ENCODE measurements at regions not wholly inside any gene's neighbourhood (a gene's known extent, or its start where the extent isn't known, plus 50 kb on each side); places are given as distances from the start of the nearest gene placed in this dataset.

DNA sequence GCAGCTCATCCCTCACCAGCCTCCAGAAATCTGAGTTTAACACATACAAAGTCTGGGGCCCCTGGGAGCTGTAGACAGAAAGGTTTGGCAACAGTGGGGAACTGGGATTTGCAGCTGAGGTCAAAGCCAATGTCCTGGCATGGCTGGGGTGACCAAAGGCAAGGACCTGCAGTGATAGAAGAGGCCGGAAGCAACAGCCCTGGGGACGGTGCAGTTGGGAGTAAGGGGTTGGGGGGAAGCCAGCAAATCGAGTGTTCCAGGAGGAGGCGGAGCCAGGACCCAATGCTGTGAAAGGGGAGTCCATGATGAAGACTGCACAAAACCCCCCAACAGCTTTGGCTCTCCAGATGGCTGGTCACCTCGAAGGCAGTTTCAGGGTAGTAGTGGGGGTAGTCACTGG lies 74.1 kb upstream of the SPATA12 start:
- intact Hi-C loops (cut with micrococcal nuclease) = loop anchor here (5.0 kb wide), 1 partner anchor 129 kb away; no protein-coding TSS in a partner anchor

GRCh38 chr3:56985878-56986277 lies 74.6 kb upstream of the SPATA12 start:
- intact Hi-C loops (cut with micrococcal nuclease) = loop anchor here (5.0 kb wide), 1 partner anchor 129 kb away; no protein-coding TSS in a partner anchor

DNA sequence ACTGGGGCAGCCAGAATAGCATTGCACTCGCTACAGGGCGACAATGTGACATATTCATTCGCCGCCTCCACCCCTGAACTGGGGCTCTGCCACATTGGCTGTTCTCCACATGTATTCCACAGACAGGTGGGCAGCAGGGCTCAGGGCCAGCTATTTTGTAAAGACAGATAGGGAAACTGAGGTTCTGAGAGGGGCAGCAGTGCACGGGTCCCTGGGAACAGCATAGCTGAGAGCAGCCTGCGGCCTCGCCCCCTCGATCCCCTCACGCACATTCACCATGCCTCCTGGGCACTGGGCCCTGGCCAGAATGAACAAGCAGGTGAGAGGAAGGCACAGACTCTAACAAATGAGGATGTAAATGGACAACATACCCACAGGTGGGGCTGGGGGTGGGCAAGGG lies 75.0 kb upstream of the SPATA12 start:
- intact Hi-C loops (cut with micrococcal nuclease) = loop anchor here (5.0 kb wide), 1 partner anchor 128 kb away; no protein-coding TSS in a partner anchor

GRCh38 chr3:56983427-56983826 lies 77.0 kb upstream of the SPATA12 start:
- intact Hi-C loops (cut with micrococcal nuclease) = no loop called here

DNA sequence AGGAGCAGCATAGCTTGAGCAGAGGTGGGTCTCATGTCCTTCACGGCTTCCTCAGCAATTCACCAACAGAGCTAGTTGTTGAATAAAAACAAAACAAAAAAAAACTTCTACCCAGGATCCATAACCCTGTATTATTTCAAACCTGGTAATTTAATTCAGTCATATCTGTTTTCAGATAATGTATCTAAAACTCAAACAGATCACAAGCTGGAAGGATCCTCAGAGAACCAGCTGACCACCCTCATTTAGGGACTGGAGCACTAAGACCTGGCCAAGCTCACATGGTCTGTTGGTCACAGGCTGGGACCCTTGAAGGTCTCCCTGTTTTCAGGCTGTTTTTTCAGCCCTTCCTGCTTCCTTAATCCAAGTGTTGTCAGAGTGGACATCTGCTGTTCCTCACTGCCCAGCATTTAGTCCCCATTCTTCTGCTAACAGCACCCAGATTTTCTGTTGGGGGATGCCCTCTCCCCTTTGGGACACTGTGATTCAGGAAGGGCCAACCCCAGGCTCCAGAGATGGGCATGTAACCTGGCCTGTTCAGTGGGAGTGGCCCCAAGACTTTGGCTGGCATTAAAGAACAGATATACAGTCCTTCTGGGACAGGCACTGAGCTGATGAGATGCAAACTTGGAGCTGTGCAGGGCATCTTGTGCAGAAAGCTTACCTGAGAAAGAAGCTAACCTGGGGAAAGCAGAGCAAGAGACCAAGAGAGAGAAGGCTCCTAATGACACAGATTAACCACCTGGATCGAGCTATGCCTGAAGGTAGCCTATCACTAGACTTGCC lies 78.8 kb upstream of the SPATA12 start:
- intact Hi-C loops (cut with micrococcal nuclease) = no loop called here

GRCh38 chr3:56980798-56981390 lies 79.6 kb upstream of the SPATA12 start:
- intact Hi-C loops (cut with micrococcal nuclease) = no loop called here

DNA sequence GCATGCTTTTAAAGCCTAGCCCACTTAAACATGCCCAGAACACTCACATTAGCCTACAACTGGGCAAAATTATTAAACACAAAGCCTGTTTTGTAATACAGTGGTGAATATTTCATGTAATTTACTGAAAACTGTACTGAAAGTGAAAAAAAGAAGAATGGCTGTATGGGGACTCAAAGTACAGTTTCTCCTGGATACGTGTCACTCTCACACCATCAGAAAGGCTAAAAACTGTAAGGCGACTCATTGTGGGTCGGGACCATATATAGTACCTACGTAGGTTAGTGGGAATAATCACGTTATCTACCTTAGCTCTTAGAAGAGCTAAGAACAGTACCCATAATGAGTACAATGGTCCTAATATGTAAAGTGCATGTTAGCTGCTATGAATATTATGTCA lies 80.2 kb upstream of the SPATA12 start:
- intact Hi-C loops (cut with micrococcal nuclease) = no loop called here

- intact Hi-C loops (cut with micrococcal nuclease) = no loop called here
These were observed 80.7 kb upstream of the SPATA12 start for GRCh38 chr3:56979791-56980190.

- intact Hi-C loops (cut with micrococcal nuclease) = no loop called here
These were observed 82.9 kb upstream of the SPATA12 start for GRCh38 chr3:56977561-56977889.

DNA sequence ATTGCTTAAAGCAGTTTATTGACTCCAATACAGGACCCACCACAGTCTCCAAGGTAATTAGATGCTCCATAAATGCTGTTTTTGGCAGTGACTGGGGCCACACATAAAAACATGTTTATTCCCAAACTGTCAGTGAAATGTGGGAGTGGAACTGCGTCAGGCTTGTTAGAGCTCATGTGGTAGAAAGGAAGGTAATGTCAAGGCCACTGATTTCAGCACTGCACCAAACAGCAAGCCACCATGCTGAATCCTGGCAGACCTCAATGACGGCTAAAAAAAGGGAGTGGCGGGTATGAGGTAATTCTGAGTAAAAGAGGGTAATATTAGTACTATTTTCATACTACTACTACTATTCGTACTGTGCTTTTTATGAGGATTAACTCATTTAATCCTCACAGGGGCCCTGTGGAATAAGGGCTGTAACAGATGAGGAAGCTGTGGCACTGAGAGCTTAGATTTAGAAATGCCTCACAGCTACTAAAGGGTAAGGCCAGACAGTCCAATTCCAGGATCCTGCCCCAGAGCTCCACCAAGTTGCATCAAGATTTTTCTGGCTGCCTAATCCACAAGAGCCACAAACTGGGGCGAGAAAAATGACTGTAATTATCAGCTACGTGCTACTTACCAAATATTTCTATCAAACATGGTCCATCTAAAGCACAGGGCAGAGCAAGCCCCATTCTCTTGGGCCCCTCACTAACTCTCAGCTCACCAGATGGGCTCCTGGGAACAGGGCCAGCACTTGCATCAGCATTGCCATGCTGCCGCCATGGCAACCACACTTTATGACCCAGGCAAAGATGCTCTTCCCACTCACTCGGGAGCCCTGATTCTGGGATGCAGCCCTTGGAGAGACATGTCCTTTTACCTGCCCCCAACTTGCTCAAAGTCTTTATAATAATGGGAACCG lies 83.6 kb upstream of the SPATA12 start:
- intact Hi-C loops (cut with micrococcal nuclease) = no loop called here

- intact Hi-C loops (cut with micrococcal nuclease) = no loop called here
These were observed 84.9 kb upstream of the SPATA12 start for GRCh38 chr3:56975567-56975966.

DNA sequence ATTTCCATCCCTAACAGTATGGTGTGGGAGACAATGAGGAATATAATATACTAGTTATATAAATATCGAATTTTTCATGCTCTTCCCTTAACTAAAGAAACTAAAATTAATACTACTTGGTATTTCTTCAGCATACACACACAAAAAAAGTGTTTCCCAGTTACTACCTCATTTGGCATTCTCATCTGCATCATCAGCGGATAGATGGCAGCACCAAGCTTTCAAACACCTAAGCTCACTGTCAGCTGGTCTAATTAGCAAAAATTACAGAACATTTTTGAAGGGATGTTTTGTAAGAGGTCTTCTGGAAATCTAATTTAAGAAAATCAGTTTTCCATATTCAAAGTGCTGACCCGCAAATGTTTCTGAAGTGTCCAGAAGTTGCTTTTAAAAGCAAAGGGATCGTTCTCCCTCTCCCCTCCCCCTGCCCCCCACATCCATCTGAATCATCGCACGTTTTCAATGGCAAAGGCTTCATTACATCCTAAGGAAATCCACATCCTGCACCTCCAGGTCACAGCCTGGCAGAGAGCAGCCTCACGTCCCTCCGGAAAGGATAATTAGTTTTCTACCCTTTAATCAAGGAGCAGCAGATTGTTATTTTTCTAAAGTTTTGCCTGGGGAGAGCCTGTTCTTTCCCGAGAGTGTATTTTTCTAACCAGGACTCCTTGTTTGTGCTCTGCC lies 86.1 kb upstream of the SPATA12 start:
- intact Hi-C loops (cut with micrococcal nuclease) = no loop called here

DNA sequence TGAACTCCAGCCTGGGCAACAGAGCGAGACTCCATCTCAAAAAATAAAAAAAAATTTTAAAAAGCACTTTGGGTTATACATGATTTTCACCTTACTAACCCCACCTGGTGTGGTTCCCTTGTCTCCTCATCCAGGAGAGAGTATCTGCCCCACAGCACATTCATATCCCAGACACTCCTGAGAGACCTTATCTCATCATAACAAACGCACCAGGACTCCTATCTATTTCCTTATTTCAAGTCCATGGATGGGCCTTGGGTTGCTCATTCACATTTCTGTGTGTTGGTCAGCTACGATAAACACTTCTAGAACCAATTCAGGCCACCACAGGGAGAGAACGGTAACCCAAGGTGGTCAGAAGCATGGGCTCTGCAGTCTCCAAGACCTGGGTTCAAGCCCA lies 88.6 kb upstream of the SPATA12 start:
- intact Hi-C loops (cut with micrococcal nuclease) = no loop called here

DNA sequence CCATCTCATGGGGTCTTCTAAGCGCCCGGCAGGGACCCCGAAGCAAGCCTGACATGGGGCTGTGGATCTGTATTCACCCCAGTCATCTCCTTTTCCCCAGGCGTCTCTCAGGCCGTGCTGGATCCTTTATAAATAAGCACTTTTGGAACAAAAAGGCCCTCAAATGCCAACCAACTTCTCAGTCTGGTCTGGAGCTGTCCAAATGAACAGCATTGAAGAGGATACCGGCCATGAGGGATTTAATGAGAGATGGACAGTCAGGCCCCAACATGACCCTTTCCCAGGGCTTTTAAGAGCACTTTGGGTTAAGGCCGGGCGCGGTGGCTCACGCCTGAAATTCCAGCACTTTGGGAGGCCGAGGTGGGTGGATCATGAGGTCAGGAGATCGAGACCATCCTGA lies 89.2 kb upstream of the SPATA12 start:
- intact Hi-C loops (cut with micrococcal nuclease) = no loop called here

DNA sequence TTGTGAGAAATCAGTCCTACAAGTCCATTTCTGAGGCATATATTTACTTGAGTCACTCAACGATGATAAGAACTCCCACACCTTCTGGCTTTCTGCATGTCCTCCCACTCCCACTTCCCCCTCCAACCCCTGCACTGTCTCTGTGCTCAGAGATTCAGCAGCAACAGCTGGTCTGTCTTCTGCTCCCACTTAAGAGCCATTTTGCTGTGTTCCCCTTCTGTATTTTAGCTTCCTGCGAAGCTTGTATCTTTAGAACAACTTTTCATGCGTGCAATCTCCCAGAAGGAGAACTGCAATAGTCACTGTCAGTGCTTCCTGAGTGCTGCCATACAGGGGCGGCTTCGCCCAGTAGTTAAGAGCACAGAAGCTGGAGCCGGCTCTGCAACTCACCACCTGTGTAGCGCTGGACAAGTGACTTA lies 90.0 kb upstream of the SPATA12 start:
- intact Hi-C loops (cut with micrococcal nuclease) = no loop called here

DNA sequence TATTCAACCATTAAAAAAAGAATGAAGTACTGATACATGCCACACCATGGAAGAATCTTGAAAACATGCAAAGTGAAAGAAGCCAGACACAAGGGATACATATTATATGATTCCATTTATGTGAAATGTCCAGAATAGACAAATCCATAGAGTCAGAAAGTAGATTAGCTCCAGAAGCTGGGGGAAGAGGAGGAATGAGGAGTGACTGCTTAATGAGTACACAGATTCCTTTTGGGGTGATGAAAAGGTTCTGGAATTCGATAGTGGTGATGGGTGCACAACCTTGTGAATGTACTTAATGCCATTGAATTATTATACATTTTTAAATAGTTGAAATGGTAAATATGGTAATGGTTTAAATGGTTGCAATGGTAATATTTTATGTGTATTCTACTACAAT lies 90.6 kb upstream of the SPATA12 start:
- intact Hi-C loops (cut with micrococcal nuclease) = no loop called here

- intact Hi-C loops (cut with micrococcal nuclease) = no loop called here
These were observed 94.0 kb upstream of the SPATA12 start for GRCh38 chr3:56966509-56966908.

GRCh38 chr3:56966104-56966503 lies 94.4 kb upstream of the SPATA12 start:
- intact Hi-C loops (cut with micrococcal nuclease) = no loop called here

- intact Hi-C loops (cut with micrococcal nuclease) = no loop called here
These were observed 97.5 kb upstream of the SPATA12 start for GRCh38 chr3:56962922-56963321.

- intact Hi-C loops (cut with micrococcal nuclease) = no loop called here
These were observed 98.3 kb upstream of the SPATA12 start for GRCh38 chr3:56962206-56962605.

DNA sequence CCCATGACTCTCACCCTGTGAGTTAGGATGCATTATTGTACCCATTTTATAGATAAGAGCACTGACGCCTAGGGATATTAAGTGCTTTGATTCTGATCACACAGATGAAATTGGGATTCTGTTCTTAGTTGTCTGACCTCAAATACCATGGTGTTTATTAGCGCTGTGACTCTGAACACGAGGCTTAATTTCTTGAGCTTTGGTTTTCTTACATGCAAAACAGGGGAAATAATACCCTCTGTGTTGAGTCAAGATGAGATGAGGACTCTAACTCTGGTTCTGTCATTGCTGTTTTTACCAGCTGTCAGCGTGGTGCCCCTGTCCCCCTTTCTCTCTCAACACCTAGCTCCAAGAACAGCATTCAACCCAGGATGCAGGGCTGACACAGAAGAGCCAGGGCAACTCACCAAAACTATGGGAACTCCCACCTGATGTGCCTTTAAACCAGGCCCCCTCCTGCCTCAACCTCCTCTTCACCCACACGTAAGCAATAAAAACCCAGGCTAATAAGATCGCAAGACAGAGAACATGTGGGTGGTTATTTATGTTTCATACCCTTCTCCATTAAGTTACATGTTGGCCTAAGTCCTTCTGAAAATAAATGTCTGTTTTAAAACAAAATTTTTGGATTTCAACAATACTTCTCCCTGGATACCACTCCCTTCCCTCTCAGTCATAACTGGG lies 100.1 kb upstream of the SPATA12 start:
- intact Hi-C loops (cut with micrococcal nuclease) = no loop called here

Data from T-helper 2 cell treated with Interferon-gamma antibody and Interleukin-4, amounts not matched to agents 100 ng/mL and 5 ng/mL, for 36 hours (primary cell).